HG02571 (cell line): ENCODE measurements at regions not wholly inside any gene's neighbourhood (a gene's known extent, or its start where the extent isn't known, plus 50 kb on each side); places are given as distances from the start of the nearest gene placed in this dataset.

Experiments used
- ATAC-seq: cut with Tn5 transposase; IDR thresholded peaks from one replicate; pipeline ENCODE4 v1.9.1; 2021; ENCODE audit warnings: mild to moderate bottlenecking, moderate library complexity; ENCODE audit not compliant: unreplicated experiment

DNA sequence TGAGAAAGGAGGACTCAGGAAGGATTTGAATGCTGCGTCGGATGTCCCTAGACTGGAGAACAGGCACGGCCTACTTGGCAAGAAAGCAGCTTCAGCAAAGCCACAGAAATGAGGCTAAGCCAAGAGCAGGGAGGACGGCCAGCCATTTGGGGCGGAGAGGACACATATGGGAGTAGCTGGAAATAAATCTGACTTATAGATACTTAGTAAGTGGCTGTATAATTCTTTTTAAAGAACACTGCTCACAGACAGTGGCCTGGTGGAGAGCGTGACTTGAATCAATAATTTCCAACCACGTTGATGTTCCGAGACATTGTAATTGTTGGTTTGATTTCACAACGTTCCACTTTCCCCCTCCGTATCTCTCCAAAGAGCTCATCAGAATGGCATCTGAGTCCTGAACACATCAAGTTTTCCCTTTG, 67.7 kb upstream of the JCAD start:
- ATAC-seq = no peak

DNA sequence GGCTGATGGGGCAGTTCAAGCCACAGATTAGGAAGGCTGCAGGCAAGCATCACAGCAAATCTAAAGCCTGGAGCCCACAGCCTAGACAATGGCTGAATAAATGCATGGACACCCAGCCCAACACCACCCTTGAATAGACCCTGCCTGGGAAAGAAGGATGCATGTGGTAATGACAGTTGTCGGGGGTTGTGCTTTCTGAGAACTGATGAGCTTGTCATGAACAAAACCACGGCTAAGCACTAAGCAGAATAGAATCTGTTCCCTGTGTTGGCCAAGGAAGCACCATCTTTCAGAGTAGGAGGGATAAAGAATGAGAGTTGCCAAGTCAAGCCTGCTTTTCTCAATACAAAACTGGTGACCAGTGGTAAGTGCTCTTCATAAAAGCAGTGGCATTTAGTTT, 66.1 kb upstream of the JCAD start:
- no peak for ATAC-seq

DNA sequence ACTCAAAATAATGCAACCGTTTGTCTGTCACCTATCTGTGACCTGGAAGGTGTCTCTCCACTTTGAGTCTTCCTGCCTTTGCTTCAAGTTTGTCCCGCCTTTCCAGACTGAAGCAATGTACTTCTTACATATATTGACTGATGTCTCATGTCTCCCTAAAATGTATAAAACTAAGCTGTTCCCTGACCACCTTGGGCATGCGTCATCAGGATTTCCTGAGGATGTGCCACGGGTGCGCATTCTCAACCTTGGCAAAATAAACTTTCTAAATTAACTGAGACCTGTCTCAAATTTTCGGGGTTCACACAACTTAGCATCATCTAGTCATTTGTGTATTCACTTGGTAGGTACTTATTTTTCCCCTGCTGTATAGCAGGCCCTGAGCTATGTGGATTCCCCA, 65.3 kb upstream of the JCAD start:
- no peak for ATAC-seq

DNA sequence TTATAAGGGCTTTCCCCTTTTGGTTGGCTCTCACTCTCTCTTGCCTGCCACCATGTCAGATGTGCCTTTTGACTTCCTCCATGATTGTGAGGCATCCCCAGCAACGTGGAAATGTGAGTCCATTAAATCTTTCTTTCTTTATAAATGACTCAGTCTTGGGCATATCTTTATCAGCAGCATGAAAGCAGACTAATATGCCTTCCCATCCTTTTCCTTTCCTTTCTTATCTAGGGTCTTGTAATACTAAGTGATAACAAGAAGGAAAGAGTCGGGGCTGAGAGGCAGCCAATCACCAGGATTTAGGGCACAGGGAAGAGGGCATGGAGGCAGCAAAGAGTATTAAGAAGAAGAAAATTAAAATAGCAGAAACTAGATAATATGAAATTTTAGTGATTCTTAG, 62.0 kb upstream of the JCAD start:
- no peak for ATAC-seq

DNA sequence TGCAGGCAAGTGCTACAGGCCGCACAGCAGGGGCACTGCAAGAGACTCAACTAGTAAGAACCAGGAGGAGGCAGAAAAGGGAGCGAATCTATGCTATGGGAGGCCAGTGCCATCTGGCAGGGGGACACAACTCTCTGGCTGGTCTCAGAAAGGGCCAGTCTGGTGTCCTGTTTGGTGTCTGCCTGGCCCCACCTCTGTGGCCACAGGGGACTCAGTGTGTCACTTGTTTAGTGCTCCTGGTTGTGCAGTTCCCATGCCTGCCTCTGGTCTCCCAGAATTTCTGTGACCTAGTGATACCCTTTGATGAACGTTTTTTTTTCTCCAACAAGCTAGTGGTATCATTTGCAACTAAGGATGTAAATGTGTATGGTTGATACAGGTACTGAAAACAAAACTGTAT, 59.2 kb upstream of the JCAD start:
- no peak for ATAC-seq

DNA sequence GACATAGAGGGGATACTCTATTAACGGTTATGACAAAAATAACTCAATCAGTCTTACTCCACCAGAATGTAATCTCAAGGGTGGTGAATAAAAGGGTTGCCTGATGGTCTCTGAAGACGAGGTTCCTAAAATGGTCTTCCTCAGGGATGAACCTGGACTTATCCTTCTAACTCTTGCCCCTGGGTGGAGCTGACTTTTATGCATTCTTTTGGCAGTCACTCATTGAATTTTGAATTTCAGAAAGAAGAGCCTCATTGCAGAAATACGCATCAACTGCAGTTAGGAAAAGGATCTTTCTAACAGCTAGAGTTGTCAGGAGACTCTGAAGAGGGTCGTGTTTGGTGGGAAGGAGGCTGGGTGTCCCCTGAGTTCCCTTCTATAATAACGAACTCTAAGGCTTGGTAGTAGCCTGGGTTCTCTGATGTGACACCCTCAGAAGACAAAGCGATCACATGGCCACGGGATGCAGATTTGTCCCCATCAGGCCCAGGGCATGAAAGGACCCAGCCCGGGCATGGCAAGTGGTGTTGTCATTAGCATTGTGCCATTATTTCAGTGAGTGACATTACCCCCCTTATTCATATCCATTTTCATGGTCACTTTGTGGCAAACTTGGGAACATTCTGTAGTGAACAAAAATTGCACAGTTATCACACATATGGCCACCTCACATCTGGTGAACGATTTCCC, 58.6 kb upstream of the JCAD start:
- ATAC-seq = no peak

DNA sequence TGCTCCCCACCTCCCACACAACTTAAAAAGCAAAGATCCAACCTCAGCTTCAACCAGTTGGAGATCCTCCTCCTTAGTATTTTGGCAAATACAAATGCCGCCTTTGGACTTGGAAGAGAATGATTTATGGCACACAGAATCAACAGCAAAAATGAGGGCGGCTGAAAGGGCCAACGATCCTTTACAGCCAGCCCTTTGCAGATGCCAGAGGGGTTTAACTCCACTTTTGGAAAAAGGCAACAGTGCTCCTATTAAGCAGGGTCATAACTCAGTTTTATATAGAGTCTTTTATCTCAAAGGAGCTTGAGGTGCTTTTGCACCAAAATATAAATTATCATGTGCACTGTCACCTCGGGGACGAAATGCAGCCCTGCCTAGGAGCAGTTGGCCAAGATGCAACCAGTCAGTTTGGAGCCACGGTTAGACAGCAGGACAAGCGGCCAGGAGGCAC, 56.7 kb upstream of the JCAD start:
- no peak for ATAC-seq

DNA sequence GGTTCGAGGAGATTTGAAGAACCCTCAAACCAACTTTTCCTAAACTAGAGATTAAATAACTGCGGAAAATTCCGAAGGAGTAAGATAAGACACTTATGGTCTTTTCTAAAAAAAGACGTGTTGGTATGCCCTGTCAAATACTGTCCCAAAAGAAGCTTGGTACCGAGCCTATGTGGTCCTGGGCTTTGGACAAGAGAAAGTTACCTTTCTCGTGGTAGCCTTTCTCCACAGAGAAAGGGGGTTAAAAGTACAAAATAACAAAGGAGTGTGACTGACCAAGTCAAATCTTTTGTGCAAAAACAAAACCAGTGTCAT, 56.2 kb upstream of the JCAD start:
- ATAC-seq = no peak

DNA sequence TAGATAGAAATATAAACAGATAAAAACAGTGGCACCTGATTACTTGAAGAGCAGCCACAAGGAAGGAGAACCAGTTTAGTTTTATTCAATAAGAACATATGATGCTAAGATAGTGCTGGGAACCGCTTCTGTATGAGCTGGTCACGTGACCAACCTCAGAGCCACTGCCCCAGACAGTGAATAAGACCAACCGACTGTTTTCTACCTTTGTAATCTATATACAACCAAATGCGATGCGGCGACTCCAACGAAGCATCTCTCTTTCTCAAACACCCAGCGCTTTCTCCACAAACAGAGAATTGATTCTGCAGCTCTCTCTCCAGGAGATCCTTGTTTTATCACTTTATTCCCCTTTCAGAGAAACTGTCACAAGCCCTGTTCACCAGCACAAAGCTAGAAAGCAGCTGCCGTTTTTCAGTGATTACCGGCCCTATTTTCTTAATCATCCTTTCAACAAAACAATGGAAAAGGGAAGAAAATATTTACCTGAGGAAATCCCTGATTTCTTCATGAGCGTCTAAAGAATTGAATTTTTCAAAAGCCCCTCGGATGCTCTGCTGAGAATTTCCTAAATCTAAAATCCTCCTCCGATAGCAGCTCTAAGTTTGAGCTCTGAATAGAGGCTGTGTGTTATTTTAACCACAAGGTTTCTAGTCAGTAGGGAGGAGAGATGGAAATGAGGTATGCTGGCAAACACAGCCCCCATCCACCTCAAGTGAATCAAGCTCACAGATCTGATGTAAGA, 55.7 kb upstream of the JCAD start:
- no peak for ATAC-seq

DNA sequence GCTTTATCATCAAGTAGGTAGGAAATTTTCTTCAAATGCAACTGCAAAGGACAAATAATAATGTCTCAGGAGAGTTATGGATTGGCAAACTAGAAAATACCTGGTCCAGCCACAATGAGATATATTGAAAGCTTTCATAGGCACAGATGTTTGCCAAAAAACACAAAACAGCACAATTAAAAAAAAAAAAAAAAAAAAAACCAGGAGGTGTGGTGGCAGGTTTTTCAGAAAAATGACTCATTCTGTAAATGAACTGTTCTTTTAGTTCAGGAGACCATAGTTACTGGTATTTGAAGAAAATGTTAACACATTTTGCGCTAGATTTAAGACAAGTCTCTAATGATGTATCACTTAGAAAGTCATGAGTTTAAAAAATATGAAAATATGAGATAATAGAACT, 55.0 kb upstream of the JCAD start:
- ATAC-seq = no peak

DNA sequence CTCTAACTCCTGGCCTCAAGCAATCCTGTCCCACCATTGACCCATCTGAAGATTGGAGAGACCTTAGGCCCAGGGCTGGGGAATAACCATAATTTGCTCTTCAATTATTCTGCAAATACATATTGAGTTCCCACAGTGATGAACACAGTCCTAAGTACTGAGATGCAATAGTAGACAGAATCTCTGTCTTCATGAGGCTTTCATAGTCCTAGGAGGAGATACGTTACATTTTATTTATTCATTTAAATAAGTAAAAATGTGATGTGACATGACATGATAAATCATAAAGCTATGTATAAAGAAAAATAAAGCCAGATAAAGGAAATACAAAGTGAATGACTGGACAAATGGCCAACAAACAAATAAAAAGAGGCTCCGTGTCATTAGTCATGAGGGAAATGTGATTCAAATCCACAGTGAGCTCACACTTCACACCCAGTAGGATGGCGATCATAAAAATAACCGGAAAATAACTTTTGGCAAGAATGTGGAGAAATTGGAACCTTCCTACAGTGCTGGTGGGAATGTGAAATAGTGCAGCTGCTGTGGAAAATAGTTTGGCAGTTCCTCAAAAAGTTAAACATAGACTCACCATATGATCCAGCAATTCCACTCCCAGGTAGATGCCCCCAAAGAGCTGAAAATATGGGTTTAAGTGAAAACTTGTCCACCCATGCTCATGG, 52.1 kb upstream of the JCAD start:
- no peak for ATAC-seq
